ENCODE measurements at regions not wholly inside any gene's neighbourhood (a gene's known extent, or its start where the extent isn't known, plus 50 kb on each side); places are given as distances from the start of the nearest gene placed in this dataset.

- ATAC-seq: no peak
- Mint-ChIP-seq H3K27ac (no peak overlapping the region), H3K9me3 (no peaks in the 10 kb centered on the region)
Measured at GRCh38 chr12:102781117-102781516, 135.9 kb downstream of the PAH start.

GRCh38 chr12:102776041-102776440 lies 141.0 kb downstream of the PAH start:
- Mint-ChIP-seq H3K4me1 (no peaks in the 10 kb centered on the region), H3K27ac (no peak overlapping the region), H3K9me3 (no peaks in the 10 kb centered on the region), H3K36me3 (no peaks in the 10 kb centered on the region), H3K4me3 (no peak overlapping the region)
- no peak for ATAC-seq
- no peak for DNase-seq (ENCODE audit: low spot score in 2 of 2)

More at GRCh38 chr12:102781117-102781516, 135.9 kb downstream of the PAH start:
- Mint-ChIP-seq H3K36me3 (no peaks in the 10 kb centered on the region), H3K4me1 (no peaks in the 10 kb centered on the region), H3K4me3 (no peak overlapping the region)
- no peak for DNase-seq (ENCODE audit: low spot score in 2 of 2)

- peak; percentile 68 for ATAC-seq
- no peak overlapping the region for H3K4me3 Mint-ChIP-seq
- H3K27ac Mint-ChIP-seq: no peak overlapping the region
- no peaks in the 10 kb centered on the region for H3K9me3 Mint-ChIP-seq
- H3K4me1 Mint-ChIP-seq: no peaks in the 10 kb centered on the region
- DNase-seq (ENCODE audit: low spot score in 2 of 2): peak in 1 of 2 donors; percentile 62
- no peaks in the 10 kb centered on the region for H3K36me3 Mint-ChIP-seq
Measured at GRCh38 chr12:102769323-102769916, 147.6 kb downstream of the PAH start.

GRCh38 chr12:102766961-102767360 lies 150.1 kb downstream of the PAH start:
- DNase-seq (ENCODE audit: low spot score in 2 of 2) (no peak), ATAC-seq (no peak)
- Mint-ChIP-seq H3K4me3 (no peak overlapping the region), H3K9me3 (no peaks in the 10 kb centered on the region), H3K27ac (no peak overlapping the region), H3K36me3 (no peaks in the 10 kb centered on the region), H3K4me1 (no peaks in the 10 kb centered on the region)

- no peak overlapping the region for H3K27ac Mint-ChIP-seq
- no peaks in the 10 kb centered on the region for H3K4me1 Mint-ChIP-seq
- ATAC-seq (no peak), DNase-seq (ENCODE audit: low spot score in 2 of 2) (no peak)
- no peaks in the 10 kb centered on the region for H3K9me3 Mint-ChIP-seq
- H3K4me3 Mint-ChIP-seq: no peak overlapping the region
- H3K36me3 Mint-ChIP-seq: no peaks in the 10 kb centered on the region
Measured at GRCh38 chr12:102765736-102766135, 151.3 kb downstream of the PAH start.

- no peak overlapping the region for H3K4me3 Mint-ChIP-seq
- no peaks in the 10 kb centered on the region for H3K9me3 Mint-ChIP-seq
- no peaks in the 10 kb centered on the region for H3K36me3 Mint-ChIP-seq
- H3K4me1 Mint-ChIP-seq: no peaks in the 10 kb centered on the region
- no peak overlapping the region for H3K27ac Mint-ChIP-seq
- ATAC-seq: no peak
- DNase-seq (ENCODE audit: low spot score in 2 of 2): no peak
Measured at GRCh38 chr12:102763471-102763870, 153.6 kb downstream of the PAH start.

- no peaks in the 10 kb centered on the region for H3K9me3 Mint-ChIP-seq
- no peak for ATAC-seq
- H3K27ac Mint-ChIP-seq: no peak overlapping the region
- no peak overlapping the region for H3K4me3 Mint-ChIP-seq
- H3K36me3 Mint-ChIP-seq: no peaks in the 10 kb centered on the region
- H3K4me1 Mint-ChIP-seq: no peaks in the 10 kb centered on the region
- DNase-seq (ENCODE audit: low spot score in 2 of 2): no peak
Measured at GRCh38 chr12:102763061-102763460, 154.0 kb downstream of the PAH start.

GRCh38 chr12:102760322-102760721 lies 156.7 kb downstream of the PAH start:
- no peak overlapping the region for H3K4me3 Mint-ChIP-seq
- ATAC-seq (no peak), DNase-seq (ENCODE audit: low spot score in 2 of 2) (no peak)
- H3K36me3 Mint-ChIP-seq: no peaks in the 10 kb centered on the region
- H3K9me3 Mint-ChIP-seq: no peaks in the 10 kb centered on the region
- H3K27ac Mint-ChIP-seq: no peak overlapping the region
- H3K4me1 Mint-ChIP-seq: no peaks in the 10 kb centered on the region

GRCh38 chr12:102759466-102759865 lies 157.6 kb downstream of the PAH start:
- ATAC-seq (no peak), DNase-seq (ENCODE audit: low spot score in 2 of 2) (no peak)
- no peaks in the 10 kb centered on the region for H3K9me3 Mint-ChIP-seq
- no peaks in the 10 kb centered on the region for H3K36me3 Mint-ChIP-seq
- H3K4me3 Mint-ChIP-seq: no peak overlapping the region
- no peaks in the 10 kb centered on the region for H3K4me1 Mint-ChIP-seq
- no peak overlapping the region for H3K27ac Mint-ChIP-seq

GRCh38 chr12:102757882-102758226 lies 159.2 kb downstream of the PAH start:
- no peaks in the 10 kb centered on the region for H3K4me1 Mint-ChIP-seq
- H3K27ac Mint-ChIP-seq: no peak overlapping the region
- no peaks in the 10 kb centered on the region for H3K9me3 Mint-ChIP-seq
- H3K36me3 Mint-ChIP-seq: no peaks in the 10 kb centered on the region
- H3K4me3 Mint-ChIP-seq: no peak overlapping the region
- no peak for DNase-seq (ENCODE audit: low spot score in 2 of 2)
- no peak for ATAC-seq

GRCh38 chr12:102757154-102757881 lies 159.7 kb downstream of the PAH start:
- Mint-ChIP-seq H3K9me3 (no peaks in the 10 kb centered on the region), H3K4me1 (no peaks in the 10 kb centered on the region), H3K27ac (no peak overlapping the region), H3K4me3 (no peak overlapping the region), H3K36me3 (no peaks in the 10 kb centered on the region)
- DNase-seq (ENCODE audit: low spot score in 2 of 2) (no peak), ATAC-seq (no peak)

- Mint-ChIP-seq H3K9me3 (no peaks in the 10 kb centered on the region), H3K4me1 (no peaks in the 10 kb centered on the region), H3K36me3 (no peaks in the 10 kb centered on the region), H3K27ac (no peak overlapping the region), H3K4me3 (no peak overlapping the region)
- ATAC-seq (no peak), DNase-seq (ENCODE audit: low spot score in 2 of 2) (no peak)
Measured at GRCh38 chr12:102756530-102756929, 160.5 kb downstream of the PAH start.

- Mint-ChIP-seq H3K4me3 (no peak overlapping the region), H3K9me3 (no peaks in the 10 kb centered on the region), H3K4me1 (no peaks in the 10 kb centered on the region), H3K36me3 (no peaks in the 10 kb centered on the region), H3K27ac (no peak overlapping the region)
- DNase-seq (ENCODE audit: low spot score in 2 of 2): no peak
- ATAC-seq: no peak
Measured at GRCh38 chr12:102755266-102755665, 161.8 kb downstream of the PAH start.

GRCh38 chr12:102753802-102754201 lies 163.2 kb downstream of the PAH start:
- ATAC-seq (no peak), DNase-seq (ENCODE audit: low spot score in 2 of 2) (no peak)
- H3K4me3 Mint-ChIP-seq: no peak overlapping the region
- H3K36me3 Mint-ChIP-seq: no peaks in the 10 kb centered on the region
- no peaks in the 10 kb centered on the region for H3K9me3 Mint-ChIP-seq
- no peak overlapping the region for H3K27ac Mint-ChIP-seq
- H3K4me1 Mint-ChIP-seq: no peaks in the 10 kb centered on the region

GRCh38 chr12:102748704-102749103 lies 168.3 kb downstream of the PAH start:
- no peak overlapping the region for H3K4me3 Mint-ChIP-seq
- ATAC-seq (no peak), DNase-seq (ENCODE audit: low spot score in 2 of 2) (no peak)
- H3K9me3 Mint-ChIP-seq: no peaks in the 10 kb centered on the region
- H3K4me1 Mint-ChIP-seq: no peaks in the 10 kb centered on the region
- H3K36me3 Mint-ChIP-seq: no peaks in the 10 kb centered on the region
- H3K27ac Mint-ChIP-seq: no peak overlapping the region

- Mint-ChIP-seq H3K4me1 (no peaks in the 10 kb centered on the region), H3K36me3 (no peaks in the 10 kb centered on the region), H3K4me3 (no peak overlapping the region), H3K9me3 (no peaks in the 10 kb centered on the region), H3K27ac (no peak overlapping the region)
- no peak for ATAC-seq
- no peak for DNase-seq (ENCODE audit: low spot score in 2 of 2)
Measured at GRCh38 chr12:102746963-102747362, 170.1 kb downstream of the PAH start.
